H1 (cell line): ENCODE measurements at regions not wholly inside any gene's neighbourhood (a gene's known extent, or its start where the extent isn't known, plus 50 kb on each side); places are given as distances from the start of the nearest gene placed in this dataset.

Experiments used
- SP2 ChIP-seq: IDR thresholded peaks from 2 replicates; pipeline ENCODE4 v1.6.1; 2012; ENCODE audit warnings: mild to moderate bottlenecking, low read length, inconsistent platforms
- TF ChIP-seq, protein P1 (sequence below), 3 experiments: IDR thresholded peaks; 1 replicate in 2 of 3; 2 replicates in 1 of 3; pipeline versions ENCODE4 v1.5.1 to v1.6.1; 2011; ENCODE audit warnings: low read length in 3 of 3, mild to moderate bottlenecking in 3 of 3, inconsistent platforms in 2 of 3, low read depth in 1 of 3, moderate library complexity in 1 of 3; ENCODE audit not compliant: insufficient read depth in 1 of 3; ENCODE audit errors: control extremely low read depth in 1 of 3
- TF ChIP-seq, protein P2 (sequence below): IDR thresholded peaks from 2 replicates; pipeline ENCODE4 v1.6.1; 2012; ENCODE audit warnings: low read length, inconsistent platforms

DNA sequence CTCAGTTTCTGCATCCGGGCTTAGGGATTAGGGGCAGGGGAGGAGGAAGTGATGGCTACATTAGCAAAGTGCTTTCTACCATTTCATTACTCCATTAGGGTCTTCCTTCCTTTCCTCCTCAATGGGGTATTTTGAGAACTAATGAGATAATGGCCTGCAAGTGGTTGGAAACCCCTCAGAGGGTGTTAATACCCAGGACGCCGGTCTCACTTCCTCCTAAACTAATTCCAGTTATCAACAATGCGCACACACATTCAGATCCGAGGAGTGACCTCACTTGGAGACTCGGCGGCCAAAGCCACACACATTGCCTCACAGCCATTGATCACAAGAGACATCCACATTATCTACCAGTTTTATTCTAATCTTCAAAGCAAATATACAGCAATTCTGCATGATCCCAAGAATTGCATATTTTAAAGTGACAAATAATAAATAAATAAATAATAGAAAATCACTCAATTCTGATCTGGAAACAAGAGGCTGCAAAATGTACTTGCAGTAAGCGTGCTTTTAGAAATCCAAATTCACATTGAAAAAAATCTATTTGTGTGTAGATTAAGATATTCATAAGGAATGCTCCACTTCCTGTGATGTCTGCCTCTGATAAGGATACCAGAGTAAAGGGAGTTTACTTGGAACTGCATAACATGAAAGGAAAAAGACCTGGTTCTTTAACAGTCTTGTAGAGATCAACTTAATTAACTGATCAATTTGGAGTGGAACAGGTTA, 329.1 kb downstream of the FBXW7 start:
- TF ChIP-seq, protein P1, sequence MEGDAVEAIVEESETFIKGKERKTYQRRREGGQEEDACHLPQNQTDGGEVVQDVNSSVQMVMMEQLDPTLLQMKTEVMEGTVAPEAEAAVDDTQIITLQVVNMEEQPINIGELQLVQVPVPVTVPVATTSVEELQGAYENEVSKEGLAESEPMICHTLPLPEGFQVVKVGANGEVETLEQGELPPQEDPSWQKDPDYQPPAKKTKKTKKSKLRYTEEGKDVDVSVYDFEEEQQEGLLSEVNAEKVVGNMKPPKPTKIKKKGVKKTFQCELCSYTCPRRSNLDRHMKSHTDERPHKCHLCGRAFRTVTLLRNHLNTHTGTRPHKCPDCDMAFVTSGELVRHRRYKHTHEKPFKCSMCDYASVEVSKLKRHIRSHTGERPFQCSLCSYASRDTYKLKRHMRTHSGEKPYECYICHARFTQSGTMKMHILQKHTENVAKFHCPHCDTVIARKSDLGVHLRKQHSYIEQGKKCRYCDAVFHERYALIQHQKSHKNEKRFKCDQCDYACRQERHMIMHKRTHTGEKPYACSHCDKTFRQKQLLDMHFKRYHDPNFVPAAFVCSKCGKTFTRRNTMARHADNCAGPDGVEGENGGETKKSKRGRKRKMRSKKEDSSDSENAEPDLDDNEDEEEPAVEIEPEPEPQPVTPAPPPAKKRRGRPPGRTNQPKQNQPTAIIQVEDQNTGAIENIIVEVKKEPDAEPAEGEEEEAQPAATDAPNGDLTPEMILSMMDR (IDR thresholded peaks at IDR 0.05; ENCODE audit: control extremely low read depth in 1 of 3, insufficient read depth in 1 of 3, low read depth in 1 of 3, low read length in 3 of 3), result no peak
- TF ChIP-seq SP2, result no peak
- TF ChIP-seq, protein P2, sequence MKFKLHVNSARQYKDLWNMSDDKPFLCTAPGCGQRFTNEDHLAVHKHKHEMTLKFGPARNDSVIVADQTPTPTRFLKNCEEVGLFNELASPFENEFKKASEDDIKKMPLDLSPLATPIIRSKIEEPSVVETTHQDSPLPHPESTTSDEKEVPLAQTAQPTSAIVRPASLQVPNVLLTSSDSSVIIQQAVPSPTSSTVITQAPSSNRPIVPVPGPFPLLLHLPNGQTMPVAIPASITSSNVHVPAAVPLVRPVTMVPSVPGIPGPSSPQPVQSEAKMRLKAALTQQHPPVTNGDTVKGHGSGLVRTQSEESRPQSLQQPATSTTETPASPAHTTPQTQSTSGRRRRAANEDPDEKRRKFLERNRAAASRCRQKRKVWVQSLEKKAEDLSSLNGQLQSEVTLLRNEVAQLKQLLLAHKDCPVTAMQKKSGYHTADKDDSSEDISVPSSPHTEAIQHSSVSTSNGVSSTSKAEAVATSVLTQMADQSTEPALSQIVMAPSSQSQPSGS, result no peak
